IMR-90 (cell line): ENCODE measurements at regions not wholly inside any gene's neighbourhood (a gene's known extent, or its start where the extent isn't known, plus 50 kb on each side); places are given as distances from the start of the nearest gene placed in this dataset.

Experiments used
- ATAC-seq: fragments of 200-7000 bp; cut with Tn5 transposase; 2 replicates; pipeline ENCODE4 v1.9.1; 2020; ENCODE audit warnings: low read depth, mild to moderate bottlenecking, moderate library complexity
- BruUV-seq: library from RNA; stranded (reverse); fragments of 400-500 nt; replicated peaks from 2 replicates; lab custom pipeline; 2021; lab: Mats Ljungman, UMichigan
- CTCF ChIA-PET: fragments of 300-600 bp; formaldehyde crosslinking; extraction: SDS; loops from one replicate; lab custom pipeline; 2021; ENCODE audit warnings: antibody characterized with exemption; lab: Yijun Ruan, JAX
- POLR2A ChIA-PET: fragments of 300-600 bp; sonication (Branson Sonifier 250); formaldehyde crosslinking; loops from one replicate; lab custom pipeline; 2022; ENCODE audit warnings: antibody characterized with exemption; ENCODE audit not compliant: unreplicated experiment; lab: Charles Lee
- DNase-seq: peaks from one replicate; pipeline ENCODE4 v3.0.0; 2013
- H2AFZ ChIP-seq: replicated peaks from 2 replicates; pipeline ENCODE3; 2013; ENCODE audit warnings: low read length, mild to moderate bottlenecking; ENCODE audit not compliant: poor library complexity
- H2AK5ac ChIP-seq: 2 replicates; pipeline ENCODE4 v1.6.1; 2013; ENCODE audit warnings: low read depth, low read length, inconsistent platforms
- H2AK9ac ChIP-seq: replicated peaks from 2 replicates; pipeline ENCODE3; 2013; ENCODE audit warnings: mild to moderate bottlenecking, low read depth, low read length, moderate library complexity; ENCODE audit not compliant: poor library complexity
- H2BK120ac ChIP-seq: 2 replicates; pipeline ENCODE4 v1.6.1; 2013; ENCODE audit warnings: low read depth, low read length, inconsistent platforms
- H2BK15ac ChIP-seq: 3 replicates; pipeline ENCODE4 v1.6.1; 2013; ENCODE audit warnings: low read depth, low read length, inconsistent platforms
- H2BK20ac ChIP-seq: 2 replicates; pipeline ENCODE4 v1.6.1; 2013; ENCODE audit warnings: low read depth, mild to moderate bottlenecking, inconsistent platforms, low read length, moderate library complexity
- H2BK5ac ChIP-seq: 2 replicates; pipeline ENCODE4 v1.6.1; 2013; ENCODE audit warnings: mild to moderate bottlenecking, low read depth, low read length, inconsistent platforms; ENCODE audit not compliant: poor library complexity, severe bottlenecking
- H3K14ac ChIP-seq: replicated peaks from 2 replicates; pipeline ENCODE4 v1.6.1; 2013; ENCODE audit warnings: low read depth, low read length, inconsistent platforms
- H3K18ac ChIP-seq: 2 replicates; pipeline ENCODE4 v1.6.1; 2013; ENCODE audit warnings: low read depth, low read length, control low read depth
- H3K23ac ChIP-seq: 2 replicates; pipeline ENCODE4 v1.6.1; 2013; ENCODE audit warnings: low read depth, low read length, inconsistent platforms
- H3K27ac ChIP-seq: 2 replicates; pipeline ENCODE4 v1.5.1; 2013; ENCODE audit warnings: mild to moderate bottlenecking, control low read depth, low read length; ENCODE audit not compliant: insufficient read depth
- H3K27me3 ChIP-seq: 2 replicates; pipeline ENCODE4 v1.6.1; 2013; ENCODE audit warnings: low read length; ENCODE audit not compliant: control insufficient read depth, insufficient read depth
- H3K36me3 ChIP-seq: 2 replicates; pipeline ENCODE4 v1.6.1; 2013; ENCODE audit warnings: low read length, mixed read lengths; ENCODE audit not compliant: control insufficient read depth, insufficient read depth
- H3K4ac ChIP-seq: 2 replicates; pipeline ENCODE4 v1.6.1; 2013; ENCODE audit warnings: low read depth, low read length, inconsistent platforms
- H3K4me1 ChIP-seq: 2 replicates; pipeline ENCODE4 v1.6.1; 2013; ENCODE audit warnings: low read length, mixed read lengths; ENCODE audit not compliant: control insufficient read depth, insufficient read depth
- H3K4me2 ChIP-seq: 2 replicates; pipeline ENCODE4 v1.6.1; 2013; ENCODE audit warnings: low read depth, mild to moderate bottlenecking, control low read depth, low read length, moderate library complexity
- H3K4me3 ChIP-seq: 2 replicates; pipeline ENCODE4 v1.5.1; 2013; ENCODE audit warnings: low read depth, mild to moderate bottlenecking, control low read depth, low read length, moderate library complexity; ENCODE audit not compliant: insufficient read depth
- H3K56ac ChIP-seq: 2 replicates; pipeline ENCODE4 v1.6.1; 2013; ENCODE audit warnings: low read length, inconsistent platforms; ENCODE audit not compliant: insufficient read depth; ENCODE audit errors: extremely low read depth
- H3K79me1 ChIP-seq, 2 experiments: 2 replicates each; pipeline ENCODE4 v1.6.1; 2013; ENCODE audit warnings: low read length in 2 of 2, inconsistent platforms in 1 of 2, low read depth in 1 of 2
- H3K9ac ChIP-seq: 2 replicates; pipeline ENCODE4 v1.6.1; 2013; ENCODE audit warnings: low read depth, low read length, control low read depth
- H3K9me1 ChIP-seq: 2 replicates; pipeline ENCODE4 v1.6.1; 2013; ENCODE audit warnings: low read length, inconsistent platforms; ENCODE audit not compliant: insufficient read depth
- H3K9me3 ChIP-seq: 2 replicates; pipeline ENCODE4 v1.6.1; 2013; ENCODE audit warnings: low read length; ENCODE audit not compliant: control insufficient read depth, insufficient read depth
- H4K20me1 ChIP-seq: 2 replicates; pipeline ENCODE4 v1.6.1; 2013; ENCODE audit warnings: low read length, inconsistent platforms; ENCODE audit not compliant: insufficient read depth
- H4K5ac ChIP-seq: 2 replicates; pipeline ENCODE4 v1.6.1; 2013; ENCODE audit warnings: mild to moderate bottlenecking, low read depth, low read length, control low read depth
- H4K8ac ChIP-seq, 2 experiments: 2 replicates each; pipeline ENCODE4 v1.6.1; 2013; ENCODE audit warnings: low read depth in 2 of 2, low read length in 2 of 2, control low read depth in 1 of 2, inconsistent platforms in 1 of 2
- H4K91ac ChIP-seq: 2 replicates; pipeline ENCODE4 v1.6.1; 2013; ENCODE audit warnings: low read depth, low read length, inconsistent platforms; ENCODE audit not compliant: insufficient read depth
- BHLHE40 ChIP-seq: fragments of 150-350 bp; IDR thresholded peaks from 2 replicates; pipeline ENCODE4 v1.6.1; 2016; ENCODE audit warnings: mild to moderate bottlenecking, low read depth, low read length
- CHD1 ChIP-seq: IDR thresholded peaks from 2 replicates; pipeline ENCODE4 v1.6.1; 2012; ENCODE audit warnings: low read depth, low read length, improper control_type of control experiment
- MAFK ChIP-seq: IDR thresholded peaks from 2 replicates; pipeline ENCODE4 v1.6.1; 2012; ENCODE audit warnings: low read depth, low read length, improper control_type of control experiment
- NFE2L2 ChIP-seq: fragments of 150-350 bp; IDR thresholded peaks from 2 replicates; pipeline ENCODE4 v1.6.1; 2016; ENCODE audit warnings: low read depth, mild to moderate bottlenecking, low read length
- RAD21 ChIP-seq: IDR thresholded peaks from 2 replicates; pipeline ENCODE4 v1.6.1; 2012; ENCODE audit warnings: low read length, improper control_type of control experiment
- RCOR1 ChIP-seq: IDR thresholded peaks from 2 replicates; pipeline ENCODE4 v1.6.1; 2012; ENCODE audit warnings: mild to moderate bottlenecking, low read length, improper control_type of control experiment; ENCODE audit not compliant: insufficient replicate concordance
- RFX5 ChIP-seq: IDR thresholded peaks from 2 replicates; pipeline ENCODE4 v1.8.0; 2012; ENCODE audit warnings: low read depth, mild to moderate bottlenecking, low read length, moderate library complexity
- WGBS, 2 experiments: methylation state at CpG; one replicate each; pipeline versions ENCODE4 v1.1.5 to v1.1.7; 2013; ENCODE audit warnings: missing lambda C conversion rate in 2 of 2; ENCODE audit not compliant: insufficient read length in 1 of 2; ENCODE audit errors: extremely low coverage in 2 of 2; 5-methylcytosine and 5-hydroxymethylcytosine counted together
- dilution Hi-C: fragments of 300-500 bp; cut with HindIII; formaldehyde crosslinking; loops from one replicate; pipeline ENCODE4 v1.14.3; 2018; ENCODE audit warnings: low sequenced_read_pairs; ENCODE audit not compliant: unreplicated experiment
- in situ Hi-C: fragments of 300-500 bp; cut with MboI; formaldehyde crosslinking; loops from 3 replicates; pipeline ENCODE4 v1.14.3; 2019; ENCODE audit warnings: low sequenced_read_pairs, inconsistent platforms, mixed read lengths
- intact Hi-C: fragments of 100-400 bp; cut with micrococcal nuclease; formaldehyde crosslinking; loops from 2 replicates; pipeline ENCODE4 v1.10.0; 2022

GRCh38 chr1:39142401-39143060 lies 62.0 kb upstream of the MACF1 start:
- no TSS peak for BruUV-seq
- DNase-seq (no peak), ATAC-seq (peak; percentile 74)
- Histone ChIP-seq H3K9me1 (peaks cover 24% of the 10 kb centered on the region), H3K18ac (peak overlapping the region; percentile 93), H3K9ac (peak overlapping the region; percentile 59), H2BK20ac (peak overlapping the region; percentile 93), H2BK120ac (peak overlapping the region; percentile 87), H4K8ac (peak overlapping the region; percentile 66 to 90), H2AK5ac (peak overlapping the region; percentile 90), H3K4me1 (peaks cover 25% of the 10 kb centered on the region), H3K23ac (peak overlapping the region; percentile 90), H3K27me3 (no peaks in the 10 kb centered on the region), H3K4me2 (peak overlapping the region; percentile 49), H4K20me1 (peaks cover 15% of the 10 kb centered on the region), H3K4me3 (no peak overlapping the region), H2BK15ac (peak overlapping the region; percentile 52; the same call in 2 of the 3 replicates), H4K5ac (peak overlapping the region; percentile 91), H3K27ac (peak overlapping the region; percentile 96), H2AK9ac (peak overlapping the region; percentile 30), H3K9me3 (no peaks in the 10 kb centered on the region), H2AFZ (no peak overlapping the region), H3K56ac (peak overlapping the region; percentile 76), H3K4ac (peak overlapping the region; percentile 90), H2BK5ac (peak overlapping the region; percentile 95), H3K14ac (peak overlapping the region; percentile 75), H3K36me3 (0 out of 2 replicates have a peak, but pooled peaks cover under 1% of the 10 kb centered on the region), H3K79me1 (peaks cover 23 to 71% of the 10 kb centered on the region in 2 experiments), H4K91ac (peak overlapping the region; percentile 72)
- intact Hi-C loops (loop anchor here (1.0 to 5.0 kb wide), 3 partner anchors 35 to 49 kb away; no protein-coding TSS in a partner anchor), in situ Hi-C loops (no loop called here), dilution Hi-C loops (no loop called here)
- ChIA-PET CTCF (interaction anchor here (0.6 to 1.8 kb wide), 4 partner anchors 9 to 117 kb away, joined by 3 to 11 read pairs (median 4); no protein-coding TSS in a partner anchor), POLR2A (interaction anchor here (0.9 to 1.5 kb wide), 4 partner anchors 10 to 49 kb away, joined by 3 to 9 read pairs (median 4); no protein-coding TSS in a partner anchor)
- TF ChIP-seq NFE2L2 (no peak), MAFK (no peak), CHD1 (no peak), RAD21 (no peak), RCOR1 (no peak), BHLHE40 (no peak), RFX5 (no peak)
- WGBS, 2 experiments = no CpG with 5 or more reads among the region's 3 CpGs
